HEK293 (cell line): ENCODE measurements at regions not wholly inside any gene's neighbourhood (a gene's known extent, or its start where the extent isn't known, plus 50 kb on each side); places are given as distances from the start of the nearest gene placed in this dataset.

Source experiments
- CTCF ChIP-seq: fragments of 450-650 bp; formaldehyde crosslinking; IDR thresholded peaks from 2 replicates; pipeline ENCODE4 v1.5.1; 2016; ENCODE audit warnings: missing biosample characterization, missing genetic modification characterization
- MZF1 ChIP-seq: fragments of 450-650 bp; formaldehyde crosslinking; IDR thresholded peaks from 2 replicates; pipeline ENCODE4 v1.5.1; 2017; ENCODE audit warnings: missing biosample characterization, missing genetic modification characterization, borderline replicate concordance
- OSR2 ChIP-seq: fragments of 450-650 bp; formaldehyde crosslinking; IDR thresholded peaks from 2 replicates; pipeline ENCODE4 v1.5.1; 2016; ENCODE audit warnings: missing biosample characterization, missing genetic modification characterization
- ZBTB48 ChIP-seq: fragments of 450-650 bp; formaldehyde crosslinking; IDR thresholded peaks from 2 replicates; pipeline ENCODE4 v1.5.1; 2016; ENCODE audit warnings: missing biosample characterization, missing genetic modification characterization
- ZNF214 ChIP-seq: fragments of 450-650 bp; formaldehyde crosslinking; IDR thresholded peaks from 2 replicates; pipeline ENCODE4 v1.5.1; 2017; ENCODE audit warnings: missing biosample characterization, mild to moderate bottlenecking, missing genetic modification characterization, borderline replicate concordance
- ZNF280D ChIP-seq: fragments of 450-650 bp; formaldehyde crosslinking; IDR thresholded peaks from 2 replicates; pipeline ENCODE4 v1.5.1; 2016; ENCODE audit warnings: missing biosample characterization, missing genetic modification characterization
- ZNF302 ChIP-seq: fragments of 450-650 bp; formaldehyde crosslinking; IDR thresholded peaks from 2 replicates; pipeline ENCODE4 v1.5.1; 2016; ENCODE audit warnings: missing biosample characterization, missing genetic modification characterization, low read depth
- TF ChIP-seq, protein P1 (sequence below): fragments of 450-650 bp; formaldehyde crosslinking; IDR thresholded peaks from 2 replicates; pipeline ENCODE4 v1.5.1; 2016; ENCODE audit warnings: missing biosample characterization, missing genetic modification characterization

- TF ChIP-seq ZNF302 (tag by site-specific recombination) (no peak), OSR2 (tag by site-specific recombination) (no peak), ZBTB48 (no peak), CTCF (tag by site-specific recombination) (no peak), ZNF214 (tag by site-specific recombination) (no peak), MZF1 (tag by site-specific recombination) (no peak; the same call in 1 of the 2 replicates), ZNF280D (no peak)
- TF ChIP-seq, protein P1, sequence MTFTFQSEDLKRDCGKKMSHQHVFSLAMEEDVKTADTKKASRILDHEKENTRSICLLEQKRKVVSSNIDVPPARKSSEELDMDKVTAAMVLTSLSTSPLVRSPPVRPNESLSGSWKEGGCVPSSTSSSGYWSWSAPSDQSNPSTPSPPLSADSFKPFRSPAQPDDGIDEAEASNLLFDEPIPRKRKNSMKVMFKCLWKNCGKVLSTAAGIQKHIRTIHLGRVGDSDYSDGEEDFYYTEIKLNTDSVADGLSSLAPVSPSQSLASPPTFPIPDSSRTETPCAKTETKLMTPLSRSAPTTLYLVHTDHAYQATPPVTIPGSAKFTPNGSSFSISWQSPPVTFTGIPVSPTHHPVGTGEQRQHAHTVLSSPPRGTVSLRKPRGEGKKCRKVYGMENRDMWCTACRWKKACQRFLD (tag by site-specific recombination): no peak
Observed at GRCh38 chr3:107224026-107224596, 153.1 kb upstream of the CCDC54 start.
